Mesenchymal stem cell (in vitro differentiated cells and primary cell): ENCODE measurements at regions not wholly inside any gene's neighbourhood (a gene's known extent, or its start where the extent isn't known, plus 50 kb on each side); places are given as distances from the start of the nearest gene placed in this dataset.
"Not testable (repeated sequence)": the region's sequence is repeated elsewhere in the genome, so short reads cannot be mapped to it uniquely, and the experiment has no call there.

Experiments used
- DNase-seq: peaks from one replicate; pipeline ENCODE4 v3.0.0-alpha.2; 2013
- H2AFZ ChIP-seq: one replicate; pipeline ENCODE4 v1.6.1; 2013; ENCODE audit warnings: low read depth, mild to moderate bottlenecking, control low read depth, inconsistent platforms, low read length, moderate library complexity
- H2AK5ac ChIP-seq: 2 replicates; pipeline ENCODE4 v1.6.1; 2013; ENCODE audit warnings: low read length, moderate library complexity, mild to moderate bottlenecking, inconsistent platforms; ENCODE audit not compliant: severe bottlenecking
- H2BK120ac ChIP-seq: one replicate; pipeline ENCODE4 v1.6.1; 2013; ENCODE audit warnings: low read depth, mild to moderate bottlenecking, inconsistent platforms, low read length, moderate library complexity
- H2BK12ac ChIP-seq, 2 experiments: one replicate each; pipeline ENCODE4 v1.6.1; 2013; ENCODE audit warnings: inconsistent platforms in 2 of 2, low read length in 2 of 2, mild to moderate bottlenecking in 2 of 2, moderate library complexity in 2 of 2, control low read depth in 1 of 2
- H2BK15ac ChIP-seq: one replicate; pipeline ENCODE4 v1.6.1; 2013; ENCODE audit warnings: mild to moderate bottlenecking, low read depth, inconsistent platforms; ENCODE audit not compliant: poor library complexity, severe bottlenecking
- H2BK5ac ChIP-seq: 2 replicates; pipeline ENCODE4 v1.6.1; 2013; ENCODE audit warnings: low read depth, mild to moderate bottlenecking, low read length, control low read depth, inconsistent platforms; ENCODE audit not compliant: poor library complexity, severe bottlenecking
- H3K14ac ChIP-seq, 2 experiments: one replicate each; pipeline ENCODE4 v1.6.1; 2013; ENCODE audit warnings: inconsistent platforms in 2 of 2, low read length in 2 of 2, control low read depth in 1 of 2, mild to moderate bottlenecking in 1 of 2, moderate library complexity in 1 of 2
- H3K18ac ChIP-seq, 2 experiments: one replicate each; pipeline ENCODE4 v1.6.1; 2013; ENCODE audit warnings: inconsistent platforms in 2 of 2, low read length in 2 of 2, control low read depth in 1 of 2, low read depth in 1 of 2, mild to moderate bottlenecking in 1 of 2
- H3K23ac ChIP-seq, 2 experiments: one replicate each; pipeline ENCODE4 v1.6.1; 2013; ENCODE audit warnings: inconsistent platforms in 2 of 2, low read length in 2 of 2, mild to moderate bottlenecking in 2 of 2, moderate library complexity in 2 of 2, control low read depth in 1 of 2
- H3K27ac ChIP-seq: 2 replicates; pipeline ENCODE4 v1.5.1; 2013; ENCODE audit warnings: mild to moderate bottlenecking, moderate library complexity, low read length, control low read depth, inconsistent platforms; ENCODE audit not compliant: poor library complexity, severe bottlenecking
- H3K27me3 ChIP-seq, 2 experiments: 2 replicates each; pipeline versions ENCODE4 v1.6.1 to v1.7.0; 2013; ENCODE audit warnings: low read length in 2 of 2, mild to moderate bottlenecking in 2 of 2, moderate library complexity in 2 of 2, control low read depth in 1 of 2, inconsistent platforms in 1 of 2; ENCODE audit not compliant: control insufficient read depth in 1 of 2, insufficient read depth in 1 of 2
- H3K36me3 ChIP-seq, 2 experiments: 2 replicates each; pipeline versions ENCODE4 v1.6.1 to v1.7.0; 2013; ENCODE audit warnings: low read length in 2 of 2, control low read depth in 1 of 2, inconsistent platforms in 1 of 2, low read depth in 1 of 2, mild to moderate bottlenecking in 1 of 2; ENCODE audit not compliant: insufficient read depth in 2 of 2, control insufficient read depth in 1 of 2
- H3K4ac ChIP-seq, 2 experiments: one replicate each; pipeline ENCODE4 v1.6.1; 2013; ENCODE audit warnings: inconsistent platforms in 2 of 2, low read length in 2 of 2, mild to moderate bottlenecking in 2 of 2, moderate library complexity in 2 of 2, control low read depth in 1 of 2, low read depth in 1 of 2
- H3K4me1 ChIP-seq: 2 replicates; pipeline ENCODE4 v1.6.1; 2013; ENCODE audit warnings: low read depth, low read length, control low read depth; ENCODE audit not compliant: control insufficient read depth, insufficient read depth
- H3K4me2 ChIP-seq: 2 replicates; pipeline ENCODE4 v1.6.1; 2013; ENCODE audit warnings: low read length, mild to moderate bottlenecking, inconsistent platforms; ENCODE audit not compliant: poor library complexity, severe bottlenecking
- H3K4me3 ChIP-seq, 2 experiments: 2 replicates each; pipeline versions ENCODE4 v1.5.1 to v1.7.0; 2013; ENCODE audit warnings: low read length in 2 of 2, mild to moderate bottlenecking in 2 of 2, control low read depth in 1 of 2, low read depth in 1 of 2; ENCODE audit not compliant: insufficient read depth in 1 of 2
- H3K79me1 ChIP-seq: replicated peaks from 2 replicates; pipeline ENCODE4 v1.6.1; 2013; ENCODE audit warnings: mild to moderate bottlenecking, control low read depth, low read length, inconsistent platforms; ENCODE audit not compliant: poor library complexity, severe bottlenecking
- H3K9ac ChIP-seq: 2 replicates; pipeline ENCODE4 v1.7.0; 2013; ENCODE audit warnings: mild to moderate bottlenecking, low read length, moderate library complexity
- H3K9me3 ChIP-seq: 2 replicates; pipeline ENCODE4 v1.7.0; 2013; ENCODE audit warnings: mild to moderate bottlenecking, low read length; ENCODE audit not compliant: control insufficient read depth
- H4K8ac ChIP-seq: one replicate; pipeline ENCODE4 v1.6.1; 2013; ENCODE audit warnings: inconsistent platforms, mild to moderate bottlenecking, low read length, moderate library complexity
- H4K91ac ChIP-seq: one replicate; pipeline ENCODE4 v1.6.1; 2013; ENCODE audit warnings: mild to moderate bottlenecking, low read length, inconsistent platforms
- WGBS: methylation state at CpG from one replicate; pipeline ENCODE4 v1.1.7; 2013; ENCODE audit warnings: mixed read lengths; 5-methylcytosine and 5-hydroxymethylcytosine counted together

GRCh38 chrX:30036406-30036805, 179.0 kb upstream of the MAGEB2 start:
- not testable (repeated sequence) for H2BK5ac ChIP-seq, H3K4me2 ChIP-seq, H2BK12ac ChIP-seq, H3K36me3 ChIP-seq, H2AFZ ChIP-seq, H3K4ac ChIP-seq, H3K18ac ChIP-seq, H3K27ac ChIP-seq, H3K4me1 ChIP-seq, H3K23ac ChIP-seq, H2AK5ac ChIP-seq, H3K4me3 ChIP-seq, H3K9ac ChIP-seq, H3K27me3 ChIP-seq, H3K79me1 ChIP-seq, DNase-seq, H2BK120ac ChIP-seq, H4K8ac ChIP-seq, H3K14ac ChIP-seq, H3K9me3 ChIP-seq, H4K91ac ChIP-seq, H2BK15ac ChIP-seq
- 63% methylated on average over 4 of the region's 4 CpGs for WGBS

GRCh38 chrX:30039768-30040167, 175.6 kb upstream of the MAGEB2 start:
- no peak overlapping the region for H2BK5ac ChIP-seq
- no peak overlapping the region for H3K4me2 ChIP-seq
- no peak for DNase-seq
- no peak overlapping the region for H2BK12ac ChIP-seq
- no peak overlapping the region for H3K14ac ChIP-seq
- no peak overlapping the region for H3K23ac ChIP-seq
- H3K9ac ChIP-seq, result no peak overlapping the region
- WGBS, result no CpG with 5 or more reads among the region's 2 CpGs
- H2BK15ac ChIP-seq, result no peak overlapping the region
- H3K27me3 ChIP-seq, result no peaks in the 10 kb centered on the region
- no peaks in the 10 kb centered on the region for H3K79me1 ChIP-seq
- no peak overlapping the region for H4K8ac ChIP-seq
- H2AFZ ChIP-seq, result no peak overlapping the region
- H3K18ac ChIP-seq, result no peak overlapping the region
- no peak overlapping the region for H2AK5ac ChIP-seq
- no peak overlapping the region for H3K4ac ChIP-seq
- no peak overlapping the region for H4K91ac ChIP-seq
- no peak overlapping the region for H3K27ac ChIP-seq
- H2BK120ac ChIP-seq, result no peak overlapping the region
- H3K4me3 ChIP-seq, result no peak overlapping the region
- H3K36me3 ChIP-seq, result no peaks in the 10 kb centered on the region
- no peaks in the 10 kb centered on the region for H3K4me1 ChIP-seq
- no peaks in the 10 kb centered on the region for H3K9me3 ChIP-seq

- H3K4me1 ChIP-seq, result no peaks in the 10 kb centered on the region
- no peak overlapping the region for H3K4ac ChIP-seq
- no CpG with 5 or more reads among the region's 2 CpGs for WGBS
Measured at GRCh38 chrX:30060718-30061117, 154.6 kb upstream of the MAGEB2 start.

GRCh38 chrX:30065226-30065625, 150.1 kb upstream of the MAGEB2 start:
- no peaks in the 10 kb centered on the region for H3K4me1 ChIP-seq
- no peak overlapping the region for H3K14ac ChIP-seq
- H3K36me3 ChIP-seq, result no peaks in the 10 kb centered on the region
- H3K4me2 ChIP-seq, result no peak overlapping the region
- H3K4me3 ChIP-seq, result no peak overlapping the region
- H2AFZ ChIP-seq, result no peak overlapping the region
- H2BK15ac ChIP-seq, result no peak overlapping the region
- WGBS, result 80% methylated on average over 1 of the region's 2 CpGs
- H3K27ac ChIP-seq, result no peak overlapping the region
- no peaks in the 10 kb centered on the region for H3K79me1 ChIP-seq
- no peaks in the 10 kb centered on the region for H3K9me3 ChIP-seq
- peaks cover 0 to 4% of the 10 kb centered on the region in 2 experiments for H3K27me3 ChIP-seq
- H2BK12ac ChIP-seq, result no peak overlapping the region
- DNase-seq, result peak; percentile 5
- H3K9ac ChIP-seq, result no peak overlapping the region
- no peak overlapping the region for H2BK120ac ChIP-seq
- no peak overlapping the region for H2AK5ac ChIP-seq
- no peak overlapping the region for H3K18ac ChIP-seq
- H4K91ac ChIP-seq, result no peak overlapping the region
- H2BK5ac ChIP-seq, result no peak overlapping the region
- H4K8ac ChIP-seq, result no peak overlapping the region
- no peak overlapping the region for H3K23ac ChIP-seq
- no peak overlapping the region for H3K4ac ChIP-seq

More at GRCh38 chrX:30060718-30061117, 154.6 kb upstream of the MAGEB2 start:
- Histone ChIP-seq H3K79me1 (no peaks in the 10 kb centered on the region), H3K9ac (no peak overlapping the region), H3K14ac (no peak overlapping the region), H3K18ac (no peak overlapping the region), H2AK5ac (no peak overlapping the region), H3K4me3 (no peak overlapping the region), H3K9me3 (no peaks in the 10 kb centered on the region), H2BK12ac (no peak overlapping the region), H2BK120ac (no peak overlapping the region), H3K23ac (no peak overlapping the region), H3K27me3 (peaks cover 0 to 4% of the 10 kb centered on the region in 2 experiments), H3K27ac (no peak overlapping the region), H4K91ac (no peak overlapping the region), H3K36me3 (no peaks in the 10 kb centered on the region), H3K4me2 (no peak overlapping the region), H2AFZ (no peak overlapping the region), H4K8ac (no peak overlapping the region), H2BK15ac (no peak overlapping the region), H2BK5ac (no peak overlapping the region)
- DNase-seq, result peak; percentile 8
